ENCODE measurements at regions not wholly inside any gene's neighbourhood (a gene's known extent, or its start where the extent isn't known, plus 50 kb on each side); places are given as distances from the start of the nearest gene placed in this dataset.

DNA sequence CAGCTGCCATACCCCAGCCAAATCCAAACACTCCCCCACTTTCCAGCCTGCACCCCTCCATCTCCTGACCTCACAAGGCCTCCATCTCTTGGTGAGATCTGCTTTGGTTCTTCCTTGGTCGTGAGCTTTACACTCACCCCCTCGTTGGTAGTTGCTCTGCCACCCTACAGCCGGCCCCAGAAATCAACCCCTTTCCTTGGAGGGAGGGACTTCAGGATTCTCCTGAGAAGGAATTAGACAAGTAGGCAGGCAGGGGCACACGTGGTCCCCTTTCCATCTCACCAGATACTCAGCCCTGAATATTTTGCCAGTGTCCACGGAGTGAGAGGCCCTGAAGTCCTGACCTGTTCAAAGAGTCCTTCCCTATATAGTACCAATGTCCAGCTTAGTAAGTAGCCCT, 120.0 kb upstream of the PWP1 start:
- H3K4me1 Mint-ChIP-seq (ENCODE audit: unreplicated experiment), result peaks cover 6% of the 10 kb centered on the region
- no peak overlapping the region for H3K27ac Mint-ChIP-seq
- TF ChIP-seq, protein P1, sequence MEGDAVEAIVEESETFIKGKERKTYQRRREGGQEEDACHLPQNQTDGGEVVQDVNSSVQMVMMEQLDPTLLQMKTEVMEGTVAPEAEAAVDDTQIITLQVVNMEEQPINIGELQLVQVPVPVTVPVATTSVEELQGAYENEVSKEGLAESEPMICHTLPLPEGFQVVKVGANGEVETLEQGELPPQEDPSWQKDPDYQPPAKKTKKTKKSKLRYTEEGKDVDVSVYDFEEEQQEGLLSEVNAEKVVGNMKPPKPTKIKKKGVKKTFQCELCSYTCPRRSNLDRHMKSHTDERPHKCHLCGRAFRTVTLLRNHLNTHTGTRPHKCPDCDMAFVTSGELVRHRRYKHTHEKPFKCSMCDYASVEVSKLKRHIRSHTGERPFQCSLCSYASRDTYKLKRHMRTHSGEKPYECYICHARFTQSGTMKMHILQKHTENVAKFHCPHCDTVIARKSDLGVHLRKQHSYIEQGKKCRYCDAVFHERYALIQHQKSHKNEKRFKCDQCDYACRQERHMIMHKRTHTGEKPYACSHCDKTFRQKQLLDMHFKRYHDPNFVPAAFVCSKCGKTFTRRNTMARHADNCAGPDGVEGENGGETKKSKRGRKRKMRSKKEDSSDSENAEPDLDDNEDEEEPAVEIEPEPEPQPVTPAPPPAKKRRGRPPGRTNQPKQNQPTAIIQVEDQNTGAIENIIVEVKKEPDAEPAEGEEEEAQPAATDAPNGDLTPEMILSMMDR (conservative IDR thresholded peaks at IDR 0.05), result no peak
- no peaks in the 10 kb centered on the region for H3K27me3 Mint-ChIP-seq
- no peaks in the 10 kb centered on the region for H3K36me3 Mint-ChIP-seq
- no peaks in the 10 kb centered on the region for H3K9me3 Mint-ChIP-seq
- DNase-seq (ENCODE audit: extremely low spot score, unreplicated experiment), result no peak
- no peak overlapping the region for H3K4me3 Mint-ChIP-seq

DNA sequence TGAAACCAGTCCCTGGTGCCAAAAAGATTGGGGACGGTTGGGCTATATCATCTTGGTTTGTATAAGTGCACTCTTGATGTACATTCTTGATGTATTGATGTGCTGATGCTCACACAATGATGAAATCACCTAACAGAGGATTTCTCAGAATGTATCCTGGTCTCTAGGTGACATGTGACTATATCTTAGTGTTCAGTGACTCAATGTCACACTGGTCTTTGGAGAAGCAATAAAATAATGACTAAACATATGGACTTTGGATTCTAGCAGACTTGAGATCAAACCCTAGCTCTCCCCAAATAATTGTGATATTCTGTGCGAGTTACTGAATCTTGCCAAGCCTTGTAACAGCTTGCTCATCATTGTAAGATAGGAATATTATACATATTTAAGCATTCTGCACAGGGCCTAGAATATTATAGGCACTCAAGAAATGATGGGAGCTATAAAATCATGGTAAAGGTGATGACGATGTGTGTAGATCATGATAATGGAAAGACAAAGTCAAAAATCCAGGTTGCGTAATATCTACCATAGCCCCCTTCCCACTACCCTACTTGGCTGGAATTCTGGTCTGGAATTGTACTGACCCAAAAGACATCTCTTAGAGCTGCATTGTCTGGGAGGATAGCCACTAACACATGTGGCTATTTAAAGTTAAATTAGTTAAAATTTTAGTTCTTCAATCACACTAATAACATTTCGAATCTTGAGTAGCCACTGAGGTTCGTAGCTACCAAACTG, 117.6 kb upstream of the PWP1 start:
- Mint-ChIP-seq H3K27ac (no peak overlapping the region), H3K36me3 (no peaks in the 10 kb centered on the region), H3K27me3 (peaks cover 4% of the 10 kb centered on the region), H3K9me3 (no peaks in the 10 kb centered on the region), H3K4me1 (ENCODE audit: unreplicated experiment) (no peaks in the 10 kb centered on the region), H3K4me3 (no peak overlapping the region)
- TF ChIP-seq, protein P1 (conservative IDR thresholded peaks at IDR 0.05), result no peak
- DNase-seq (ENCODE audit: extremely low spot score, unreplicated experiment), result no peak

DNA sequence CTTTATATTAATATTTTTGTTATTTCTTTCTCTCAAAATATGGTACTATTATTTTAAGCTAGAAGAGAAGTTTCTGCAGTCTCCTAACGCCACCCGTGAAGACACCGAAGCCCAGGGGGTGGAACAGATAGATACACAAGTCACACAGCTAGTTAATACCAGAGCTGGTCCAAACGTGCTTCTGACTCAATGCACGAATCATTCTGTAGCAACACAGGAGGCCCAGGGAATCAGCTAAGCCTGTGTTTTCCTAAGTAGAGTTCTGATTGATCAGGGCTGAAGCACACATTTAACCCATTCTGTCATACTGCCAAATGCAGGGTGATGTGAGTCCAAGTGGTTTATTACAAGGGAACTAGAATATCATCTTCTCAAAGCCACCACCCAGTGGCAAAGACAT, 116.9 kb upstream of the PWP1 start:
- Mint-ChIP-seq H3K9me3 (no peaks in the 10 kb centered on the region), H3K27me3 (peaks cover 8% of the 10 kb centered on the region), H3K4me3 (no peak overlapping the region), H3K4me1 (ENCODE audit: unreplicated experiment) (no peaks in the 10 kb centered on the region), H3K36me3 (no peaks in the 10 kb centered on the region), H3K27ac (no peak overlapping the region)
- TF ChIP-seq, protein P1 (conservative IDR thresholded peaks at IDR 0.05), result no peak
- no peak for DNase-seq (ENCODE audit: extremely low spot score, unreplicated experiment)

DNA sequence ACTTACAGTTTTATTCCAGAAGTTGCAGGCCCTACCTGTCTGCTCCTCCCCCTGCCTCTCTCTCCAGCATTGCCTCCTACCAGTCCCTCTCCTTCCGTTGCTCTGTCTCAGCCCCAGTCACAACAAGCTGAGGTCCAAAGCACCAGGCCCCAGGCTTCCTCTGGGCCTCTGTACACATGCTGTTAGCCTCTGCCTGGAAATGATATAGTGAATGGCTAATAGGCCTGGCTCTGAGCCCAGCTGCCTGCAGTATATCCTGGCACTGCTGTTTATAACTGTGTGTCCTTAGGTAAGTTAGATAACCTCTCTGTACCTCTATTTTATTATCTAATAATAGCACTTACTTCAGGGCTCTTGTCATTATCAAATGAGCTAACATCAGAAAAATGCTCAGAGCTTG, 114.9 kb upstream of the PWP1 start:
- Mint-ChIP-seq H3K36me3 (no peaks in the 10 kb centered on the region), H3K4me1 (ENCODE audit: unreplicated experiment) (no peaks in the 10 kb centered on the region), H3K9me3 (no peaks in the 10 kb centered on the region), H3K27me3 (peaks cover 8% of the 10 kb centered on the region), H3K4me3 (no peak overlapping the region), H3K27ac (no peak overlapping the region)
- TF ChIP-seq, protein P1 (conservative IDR thresholded peaks at IDR 0.05), result no peak
- DNase-seq (ENCODE audit: extremely low spot score, unreplicated experiment), result no peak

DNA sequence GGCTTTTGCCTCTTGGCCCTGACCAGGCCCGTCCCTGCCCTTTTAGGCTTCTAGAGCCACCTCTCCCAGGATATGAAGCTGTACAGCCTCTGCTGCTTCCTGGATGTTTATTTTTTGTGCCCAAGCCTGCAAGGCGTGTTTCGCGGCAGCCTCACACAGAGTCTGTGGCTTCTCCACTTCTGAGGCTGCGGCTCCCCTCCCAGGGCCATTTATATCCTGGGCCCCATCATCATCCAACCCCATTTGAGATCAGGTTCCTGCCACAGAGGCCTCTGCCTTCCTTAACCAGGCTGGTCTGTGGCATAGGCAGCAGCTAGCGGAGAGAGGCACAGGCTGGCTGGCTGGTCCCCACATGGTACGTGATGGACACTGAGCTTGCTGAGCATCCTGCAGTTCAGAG, 114.1 kb upstream of the PWP1 start:
- H3K27me3 Mint-ChIP-seq, result peaks cover 11% of the 10 kb centered on the region
- TF ChIP-seq, protein P1 (conservative IDR thresholded peaks at IDR 0.05), result no peak
- DNase-seq (ENCODE audit: extremely low spot score, unreplicated experiment), result no peak
- H3K9me3 Mint-ChIP-seq, result no peaks in the 10 kb centered on the region
- no peaks in the 10 kb centered on the region for H3K36me3 Mint-ChIP-seq
- H3K27ac Mint-ChIP-seq, result no peak overlapping the region
- no peak overlapping the region for H3K4me3 Mint-ChIP-seq
- H3K4me1 Mint-ChIP-seq (ENCODE audit: unreplicated experiment), result no peaks in the 10 kb centered on the region

Data from type B pancreatic cell (in vitro differentiated cells).